A549 (cell line): ENCODE measurements at regions not wholly inside any gene's neighbourhood (a gene's known extent, or its start where the extent isn't known, plus 50 kb on each side); places are given as distances from the start of the nearest gene placed in this dataset.

Experiments used
- ATAC-seq, 2 experiments: fragments of 200-7000 bp in 1 of 2; fragments of >200 bp in 1 of 2; cut with Nextera tagmentation in 1 of 2; cut with Tn5 transposase in 1 of 2; 3 replicates each; pipeline versions ENCODE4 v1.8.0 to v1.9.1; 2018 to 2020; ENCODE audit warnings: mild to moderate bottlenecking in 1 of 2, moderate library complexity in 1 of 2
- CTCF ChIA-PET: fragments of 300-600 bp; sonication (Branson Sonifier 250); formaldehyde crosslinking; extraction: SDS; loops from one replicate; lab custom pipeline; 2021; ENCODE audit warnings: antibody characterized with exemption, inconsistent platforms; lab: Yijun Ruan, JAX
- POLR2A ChIA-PET: fragments of 350-600 bp; formaldehyde crosslinking; extraction: SDS; loops from one replicate; lab custom pipeline; 2021; ENCODE audit warnings: antibody characterized with exemption, inconsistent platforms; lab: Yijun Ruan, JAX
- DNase-seq, 2 experiments: peaks; one replicate each; pipeline versions ENCODE4 v3.0.0 to v3.0.0-alpha.2; 2011 to 2016; ENCODE audit warnings: low read depth in 1 of 2, low spot score in 1 of 2
- FAIRE-seq: peaks from 2 replicates; lab custom pipeline; 2011; peaks lifted over from hg19 to GRCh38; lab: Jason Lieb, UNC
- H3K27ac ChIP-seq, 2 experiments: fragments of >200 bp; sonication (Bioruptor Twin); formaldehyde crosslinking; 3 replicates each; pipeline ENCODE4 v1.5.1; 2016 to 2017
- H3K4me1 ChIP-seq: fragments of >200 bp; sonication (Bioruptor Twin); formaldehyde crosslinking; 3 replicates; pipeline ENCODE4 v1.6.1; 2016
- H3K4me2 ChIP-seq: fragments of >200 bp; sonication (Bioruptor Twin); formaldehyde crosslinking; 3 replicates; pipeline ENCODE4 v1.6.1; 2016
- H3K4me3 ChIP-seq: fragments of >200 bp; sonication (Bioruptor Twin); formaldehyde crosslinking; 3 replicates; pipeline ENCODE4 v1.5.1; 2016
- H3K9me3 ChIP-seq: fragments of >200 bp; sonication (Bioruptor Twin); formaldehyde crosslinking; 3 replicates; pipeline ENCODE4 v1.6.1; 2016
- CBX2 ChIP-seq: fragments of 200-600 bp; sonication (generic); IDR thresholded peaks from 2 replicates; pipeline ENCODE4 v1.6.1; 2016; ENCODE audit warnings: low read depth, mild to moderate bottlenecking, borderline replicate concordance
- CHD4 ChIP-seq: fragments of 200-600 bp; sonication (generic); IDR thresholded peaks from 2 replicates; pipeline ENCODE4 v1.6.1; 2016; ENCODE audit warnings: antibody characterized with exemption, mild to moderate bottlenecking, borderline replicate concordance
- E2F6 ChIP-seq: IDR thresholded peaks from 2 replicates; pipeline ENCODE4 v1.6.1; 2012; ENCODE audit warnings: low read depth, borderline replicate concordance
- EHF ChIP-seq: fragments of 250-450 bp; sonication (Bioruptor Pico); IDR thresholded peaks from 2 replicates; pipeline ENCODE4 v1.5.0; 2020; ENCODE audit warnings: mild to moderate bottlenecking
- HEYL ChIP-seq: fragments of 250-450 bp; sonication (Bioruptor Pico); IDR thresholded peaks from 2 replicates; pipeline ENCODE4 v1.8.0; 2021; ENCODE audit warnings: mild to moderate bottlenecking, moderate library complexity
- JUNB ChIP-seq: fragments of >200 bp; sonication (Bioruptor Twin); formaldehyde crosslinking; IDR thresholded peaks from 2 replicates; pipeline ENCODE4 v1.6.1; 2016
- MAFK ChIP-seq: fragments of 450-650 bp; IDR thresholded peaks from 2 replicates; pipeline ENCODE4 v1.6.1; 2014; ENCODE audit not compliant: partially characterized antibody
- MAX ChIP-seq: IDR thresholded peaks from 2 replicates; pipeline ENCODE4 v1.6.1; 2012
- NFE2L2 ChIP-seq: fragments of 150-350 bp; conservative IDR thresholded peaks from 2 replicates; pipeline ENCODE4 v1.6.1; 2014; ENCODE audit warnings: low read length
- PBX3 ChIP-seq: IDR thresholded peaks from 2 replicates; pipeline ENCODE4 v1.6.1; 2012
- RNF2 ChIP-seq: fragments of 200-600 bp; sonication (generic); IDR thresholded peaks from 2 replicates; pipeline ENCODE4 v1.6.1; 2016; ENCODE audit warnings: low read depth, mild to moderate bottlenecking, antibody characterized with exemption, moderate library complexity, borderline replicate concordance
- ZFP36 ChIP-seq: fragments of 450-650 bp; IDR thresholded peaks from 2 replicates; pipeline ENCODE4 v1.6.1; 2014; ENCODE audit warnings: borderline replicate concordance; ENCODE audit not compliant: partially characterized antibody
- WGBS: methylation state at CpG from one replicate; pipeline ENCODE4 v1.1.6; 2017; ENCODE audit errors: missing lambda C conversion rate; 5-methylcytosine and 5-hydroxymethylcytosine counted together

GRCh38 chr2:236851187-236851586, 234.5 kb upstream of the COPS8 start:
- Histone ChIP-seq H3K4me3 (no peak overlapping the region), H3K27ac (no peak overlapping the region), H3K9me3 (no peaks in the 10 kb centered on the region), H3K4me1 (no peaks in the 10 kb centered on the region), H3K4me2 (no peak overlapping the region)
- no peak for DNase-seq
- POLR2A ChIA-PET = no interaction called here
- TF ChIP-seq CBX2 = no peak
- TF ChIP-seq HEYL (CRISPR knock-in tag) = no peak
- no peak for TF ChIP-seq EHF (CRISPR knock-in tag)
- TF ChIP-seq PBX3 = no peak
- CTCF ChIA-PET = no interaction called here
- no peak for ATAC-seq
- 66% methylated on average over 3 of the region's 3 CpGs for WGBS
- FAIRE-seq = no peak

GRCh38 chr2:236852100-236852976, 233.4 kb upstream of the COPS8 start:
- Histone ChIP-seq H3K4me3 (no peak overlapping the region), H3K9me3 (no peaks in the 10 kb centered on the region), H3K27ac (no peak overlapping the region), H3K4me2 (no peak overlapping the region), H3K4me1 (no peaks in the 10 kb centered on the region)
- DNase-seq (no peak), ATAC-seq (no peak), FAIRE-seq (no peak)
- TF ChIP-seq ZFP36 = peak; percentile 53
- 0 out of 2 replicates have a peak, but pooled peaks have one; percentile 20 for TF ChIP-seq E2F6
- TF ChIP-seq MAFK = no peak
- ChIA-PET POLR2A (no interaction called here), CTCF (interaction anchor here (0.6 to 1.6 kb wide), 2 partner anchors 31 to 100 kb away, joined by 3 read pairs; no protein-coding TSS in a partner anchor)
- WGBS = 59% methylated on average over 17 of the region's 17 CpGs

- no peak overlapping the region for H3K4me2 ChIP-seq
- no peaks in the 10 kb centered on the region for H3K9me3 ChIP-seq
- ChIA-PET CTCF (interaction anchor here (1.6 kb wide), 1 partner anchor 31 kb away, joined by 3 read pairs; no protein-coding TSS in a partner anchor), POLR2A (no interaction called here)
- DNase-seq = no peak
- no peaks in the 10 kb centered on the region for H3K4me1 ChIP-seq
- no peak overlapping the region for H3K27ac ChIP-seq
- H3K4me3 ChIP-seq = no peak overlapping the region
- no peak for FAIRE-seq
- ATAC-seq = no peak
- 67% methylated on average over 6 of the region's 6 CpGs for WGBS
- TF ChIP-seq JUNB (no peak), CHD4 (no peak), MAX (no peak), RNF2 (no peak)
Measured at GRCh38 chr2:236852977-236853374, 232.7 kb upstream of the COPS8 start.

GRCh38 chr2:236853585-236854051, 232.1 kb upstream of the COPS8 start:
- Histone ChIP-seq H3K9me3 (no peaks in the 10 kb centered on the region), H3K4me3 (no peak overlapping the region), H3K4me2 (no peak overlapping the region), H3K27ac (no peak overlapping the region), H3K4me1 (no peaks in the 10 kb centered on the region)
- TF ChIP-seq NFE2L2 = no peak
- ChIA-PET POLR2A (no interaction called here), CTCF (interaction anchor here (1.6 kb wide), 1 partner anchor 30 kb away, joined by 3 read pairs; no protein-coding TSS in a partner anchor)
- 80% methylated on average over 13 of the region's 13 CpGs for WGBS
- no peak for DNase-seq
- no peak for FAIRE-seq
- no peak for ATAC-seq
